MM.1S (cell line): ENCODE measurements at regions not wholly inside any gene's neighbourhood (a gene's known extent, or its start where the extent isn't known, plus 50 kb on each side); places are given as distances from the start of the nearest gene placed in this dataset.

Experiments
- DNase-seq: peaks from one replicate; pipeline ENCODE4 v3.0.0-alpha.2; 2015
- H2AFZ ChIP-seq: fragments of 300-600 bp; sonication (generic); 2 replicates; pipeline ENCODE4 v1.6.0; 2016; ENCODE audit warnings: antibody characterized with exemption, low read length
- H3F3A ChIP-seq: fragments of 300-600 bp; sonication (generic); 2 replicates; pipeline ENCODE4 v1.6.1; 2016; ENCODE audit warnings: mild to moderate bottlenecking, antibody characterized with exemption, low read length, moderate library complexity, mixed read lengths; ENCODE audit not compliant: insufficient read depth
- H3K27ac ChIP-seq: fragments of 300-600 bp; sonication (generic); 2 replicates; pipeline ENCODE4 v1.5.1; 2016; ENCODE audit warnings: mild to moderate bottlenecking, low read length
- H3K27me3 ChIP-seq: fragments of 300-600 bp; sonication (generic); replicated peaks from 2 replicates; pipeline ENCODE4 v1.6.0; 2016; ENCODE audit warnings: low read length; ENCODE audit not compliant: insufficient read depth
- H3K36me3 ChIP-seq: fragments of 300-600 bp; sonication (generic); replicated peaks from 2 replicates; pipeline ENCODE4 v1.6.1; 2016; ENCODE audit warnings: mild to moderate bottlenecking, low read length, mixed read lengths; ENCODE audit not compliant: insufficient read depth
- H3K4me1 ChIP-seq: fragments of 300-600 bp; sonication (generic); 2 replicates; pipeline ENCODE4 v1.6.1; 2016; ENCODE audit warnings: low read length, mixed read lengths
- H3K4me2 ChIP-seq: fragments of 300-600 bp; sonication (generic); 2 replicates; pipeline ENCODE4 v1.6.0; 2016; ENCODE audit warnings: low read depth, low read length
- H3K4me3 ChIP-seq: fragments of 300-600 bp; sonication (generic); 2 replicates; pipeline ENCODE4 v1.5.1; 2016; ENCODE audit warnings: low read length, mixed read lengths
- H3K79me2 ChIP-seq: fragments of 300-600 bp; sonication (generic); 2 replicates; pipeline ENCODE4 v1.6.1; 2016; ENCODE audit warnings: mixed run types, low read length, mixed read lengths
- H3K9ac ChIP-seq: fragments of 300-600 bp; sonication (generic); 2 replicates; pipeline ENCODE4 v1.6.1; 2016; ENCODE audit warnings: low read length, mixed read lengths
- H3K9me2 ChIP-seq: fragments of 300-600 bp; sonication (generic); replicated peaks from 2 replicates; pipeline ENCODE4 v1.6.1; 2016; ENCODE audit warnings: mild to moderate bottlenecking, low read length, mixed read lengths; ENCODE audit not compliant: insufficient read depth
- H3K9me3 ChIP-seq: fragments of 300-600 bp; sonication (generic); replicated peaks from 2 replicates; pipeline ENCODE4 v1.6.1; 2016; ENCODE audit warnings: mild to moderate bottlenecking, low read length, mixed read lengths; ENCODE audit not compliant: insufficient read depth
- H4K20me1 ChIP-seq: fragments of 300-600 bp; sonication (generic); 2 replicates; pipeline ENCODE4 v1.6.1; 2016; ENCODE audit warnings: mild to moderate bottlenecking, low read length, moderate library complexity, mixed read lengths; ENCODE audit not compliant: insufficient read depth
- EZH2 ChIP-seq: fragments of 300-600 bp; sonication (generic); optimal IDR thresholded peaks from 2 replicates; pipeline ENCODE3; 2017; ENCODE audit warnings: low read depth, mild to moderate bottlenecking, antibody characterized with exemption, low read length, mixed read lengths
- EZH2phosphoT487 ChIP-seq: fragments of 300-600 bp; sonication (generic); IDR thresholded peaks from 2 replicates; pipeline ENCODE4 v1.6.1; 2018; ENCODE audit warnings: antibody characterized with exemption, low read length
- TF ChIP-seq, protein P1 (sequence below): fragments of 300-600 bp; sonication (generic); IDR thresholded peaks from 2 replicates; pipeline ENCODE4 v1.5.1; 2016; ENCODE audit warnings: antibody characterized with exemption, low read length, mixed read lengths

DNA sequence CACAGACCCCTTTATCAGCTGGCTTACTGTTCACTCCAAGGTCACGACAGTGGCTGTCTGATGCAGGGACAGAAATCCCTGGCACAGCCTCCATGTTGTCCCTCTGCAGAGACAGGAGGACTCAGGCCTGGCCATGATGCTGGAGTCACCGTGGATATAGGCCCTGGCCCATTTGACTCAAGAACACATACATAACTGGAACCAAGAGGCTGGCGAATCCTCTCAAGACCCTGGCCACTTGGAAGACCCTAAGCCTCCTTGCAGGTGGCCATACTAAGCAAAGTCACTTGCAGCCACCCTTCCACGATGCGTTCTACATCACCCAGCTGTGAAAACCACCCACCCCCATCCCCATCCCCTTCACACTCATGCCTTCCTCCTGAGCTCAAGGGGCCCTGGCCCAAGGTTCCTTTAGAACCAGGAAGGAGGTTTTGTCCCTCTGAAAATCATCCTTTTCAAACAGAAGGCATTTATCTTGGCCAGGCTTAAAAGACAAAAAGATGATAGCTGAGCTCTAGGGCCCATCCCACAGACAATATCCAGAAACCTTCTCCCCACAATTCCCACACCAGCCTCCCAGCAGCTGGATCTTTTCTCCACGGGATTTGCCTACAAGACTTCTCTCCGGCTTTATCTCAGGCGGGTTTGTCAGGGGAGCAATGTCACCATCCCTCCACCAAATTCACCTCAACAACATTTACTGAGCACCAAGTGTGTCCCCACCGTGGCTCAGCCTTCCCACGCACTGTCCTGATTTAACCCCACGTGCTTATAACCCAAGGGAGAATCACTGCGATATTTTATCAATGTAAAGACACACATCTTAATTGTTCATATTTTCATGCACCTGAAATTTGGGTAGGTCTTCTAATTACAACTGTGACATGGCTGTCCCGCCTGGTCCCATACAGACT is 123.4 kb upstream of the SERPIND1 start:
- Histone ChIP-seq H3K4me2 (no peak overlapping the region), H3K36me3 (no peaks in the 10 kb centered on the region), H3F3A (no peaks in the 10 kb centered on the region), H4K20me1 (no peaks in the 10 kb centered on the region), H3K4me1 (no peaks in the 10 kb centered on the region), H2AFZ (no peak overlapping the region), H3K27me3 (no peaks in the 10 kb centered on the region), H3K9me3 (no peaks in the 10 kb centered on the region), H3K27ac (no peak overlapping the region), H3K9ac (no peak overlapping the region), H3K4me3 (no peak overlapping the region), H3K79me2 (no peaks in the 10 kb centered on the region), H3K9me2 (no peaks in the 10 kb centered on the region)
- no peak for DNase-seq
- TF ChIP-seq EZH2phosphoT487 (no peak), EZH2 (no peak)
- TF ChIP-seq, protein P1, sequence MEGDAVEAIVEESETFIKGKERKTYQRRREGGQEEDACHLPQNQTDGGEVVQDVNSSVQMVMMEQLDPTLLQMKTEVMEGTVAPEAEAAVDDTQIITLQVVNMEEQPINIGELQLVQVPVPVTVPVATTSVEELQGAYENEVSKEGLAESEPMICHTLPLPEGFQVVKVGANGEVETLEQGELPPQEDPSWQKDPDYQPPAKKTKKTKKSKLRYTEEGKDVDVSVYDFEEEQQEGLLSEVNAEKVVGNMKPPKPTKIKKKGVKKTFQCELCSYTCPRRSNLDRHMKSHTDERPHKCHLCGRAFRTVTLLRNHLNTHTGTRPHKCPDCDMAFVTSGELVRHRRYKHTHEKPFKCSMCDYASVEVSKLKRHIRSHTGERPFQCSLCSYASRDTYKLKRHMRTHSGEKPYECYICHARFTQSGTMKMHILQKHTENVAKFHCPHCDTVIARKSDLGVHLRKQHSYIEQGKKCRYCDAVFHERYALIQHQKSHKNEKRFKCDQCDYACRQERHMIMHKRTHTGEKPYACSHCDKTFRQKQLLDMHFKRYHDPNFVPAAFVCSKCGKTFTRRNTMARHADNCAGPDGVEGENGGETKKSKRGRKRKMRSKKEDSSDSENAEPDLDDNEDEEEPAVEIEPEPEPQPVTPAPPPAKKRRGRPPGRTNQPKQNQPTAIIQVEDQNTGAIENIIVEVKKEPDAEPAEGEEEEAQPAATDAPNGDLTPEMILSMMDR: no peak

DNA sequence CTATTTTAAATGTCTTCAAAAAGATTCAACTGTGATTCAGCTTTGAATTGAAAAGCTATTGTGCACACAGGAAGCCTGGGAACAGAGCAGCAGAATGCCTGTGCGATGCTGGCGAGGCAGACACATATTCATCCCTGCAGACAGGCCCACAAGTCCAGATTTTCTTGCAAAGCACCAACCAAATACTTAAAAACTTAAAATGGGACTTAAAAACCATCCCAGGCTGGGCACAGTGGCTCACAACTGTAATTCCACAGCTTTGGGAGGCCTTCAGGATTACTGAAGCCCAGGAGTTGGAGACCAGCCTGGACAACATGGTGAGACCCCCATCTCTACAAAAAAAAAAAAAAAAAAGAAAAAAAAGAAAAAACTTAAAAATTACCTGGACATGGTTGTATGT is 122.6 kb upstream of the SERPIND1 start:
- Histone ChIP-seq H3K9me2 (no peaks in the 10 kb centered on the region), H3K27me3 (no peaks in the 10 kb centered on the region), H3K9ac (no peak overlapping the region), H3K4me3 (no peak overlapping the region), H3K4me1 (no peaks in the 10 kb centered on the region), H3K4me2 (no peak overlapping the region), H4K20me1 (no peaks in the 10 kb centered on the region), H3K79me2 (no peaks in the 10 kb centered on the region), H3K9me3 (no peaks in the 10 kb centered on the region), H3F3A (no peaks in the 10 kb centered on the region), H2AFZ (no peak overlapping the region), H3K27ac (no peak overlapping the region), H3K36me3 (no peaks in the 10 kb centered on the region)
- TF ChIP-seq EZH2phosphoT487: no peak
- TF ChIP-seq, protein P1: no peak
- TF ChIP-seq EZH2: no peak
- no peak for DNase-seq

DNA sequence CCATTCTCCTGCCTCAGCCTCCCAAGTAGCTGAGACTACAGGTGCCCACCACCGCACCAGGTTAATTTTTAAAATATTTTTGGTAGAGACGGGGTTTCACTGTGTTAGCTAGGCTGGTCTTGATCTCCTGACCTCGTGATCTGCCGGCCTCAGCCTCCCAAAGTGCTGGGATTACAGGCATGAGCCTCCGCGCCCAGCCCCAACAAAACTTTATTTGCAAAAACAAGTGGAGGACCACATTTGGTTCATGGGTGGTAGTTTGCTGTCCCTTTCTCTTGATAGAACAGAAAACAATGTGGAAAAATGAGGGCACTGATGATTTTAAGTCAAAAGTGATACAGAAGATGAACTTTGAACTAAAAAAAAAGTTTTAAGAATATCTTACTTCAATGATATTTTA is 121.8 kb upstream of the SERPIND1 start:
- H3F3A ChIP-seq: no peaks in the 10 kb centered on the region
- TF ChIP-seq EZH2: no peak
- TF ChIP-seq, protein P1: no peak
- no peak for TF ChIP-seq EZH2phosphoT487
- no peaks in the 10 kb centered on the region for H3K9me2 ChIP-seq
- H4K20me1 ChIP-seq: no peaks in the 10 kb centered on the region
- H3K27me3 ChIP-seq: peaks cover 1% of the 10 kb centered on the region
- no peak for DNase-seq
- no peak overlapping the region for H3K4me2 ChIP-seq
- no peak overlapping the region for H3K4me3 ChIP-seq
- no peak overlapping the region for H2AFZ ChIP-seq
- H3K9ac ChIP-seq: no peak overlapping the region
- no peak overlapping the region for H3K27ac ChIP-seq
- no peaks in the 10 kb centered on the region for H3K9me3 ChIP-seq
- H3K4me1 ChIP-seq: no peaks in the 10 kb centered on the region
- no peaks in the 10 kb centered on the region for H3K79me2 ChIP-seq
- H3K36me3 ChIP-seq: no peaks in the 10 kb centered on the region
